GM18907 (cell line): ENCODE measurements at regions not wholly inside any gene's neighbourhood (a gene's known extent, or its start where the extent isn't known, plus 50 kb on each side); places are given as distances from the start of the nearest gene placed in this dataset.

Source experiments
- ATAC-seq: cut with Tn5 transposase; IDR thresholded peaks from one replicate; pipeline ENCODE4 v1.9.1; 2021; ENCODE audit warnings: mild to moderate bottlenecking, moderate library complexity; ENCODE audit not compliant: unreplicated experiment

GRCh38 chr9:104417296-104417695 lies 86.8 kb upstream of the OR13F1 start:
- no peak for ATAC-seq

GRCh38 chr9:104429031-104429546 lies 75.0 kb upstream of the OR13F1 start:
- ATAC-seq, result no peak

GRCh38 chr9:104435059-104435458 lies 69.0 kb upstream of the OR13F1 start:
- no peak for ATAC-seq

- ATAC-seq, result no peak
Observed at GRCh38 chr9:104448036-104448435, 56.0 kb upstream of the OR13F1 start.
